Cardiac muscle cell (in vitro differentiated cells and primary cell): ENCODE measurements at regions not wholly inside any gene's neighbourhood (a gene's known extent, or its start where the extent isn't known, plus 50 kb on each side); places are given as distances from the start of the nearest gene placed in this dataset.

Experiments
- DNase-seq, 2 donors: peaks; one replicate each; pipeline versions ENCODE4 v3.0.0 to v3.0.0-alpha.2; 2010 to 2017; ENCODE audit warnings: low read depth in 1 of 2, low spot score in 1 of 2
- H3K27ac ChIP-seq: fragments of 200-600 bp; sonication (generic); 2 replicates; pipeline ENCODE4 v1.5.1; 2016
- H3K27me3 ChIP-seq: fragments of 200-600 bp; sonication (generic); 2 replicates; pipeline ENCODE4 v1.6.0; 2016; ENCODE audit warnings: control low read depth
- H3K36me3 ChIP-seq: fragments of 200-600 bp; sonication (generic); 2 replicates; pipeline ENCODE4 v1.5.1; 2016; ENCODE audit warnings: control low read depth
- H3K4me1 ChIP-seq: fragments of 200-600 bp; sonication (generic); 2 replicates; pipeline ENCODE4 v1.8.1; 2017; ENCODE audit warnings: low read depth, mild to moderate bottlenecking, mixed run types
- H3K4me3 ChIP-seq: fragments of 200-600 bp; sonication (generic); 2 replicates; pipeline ENCODE4 v1.5.1; 2016; ENCODE audit warnings: mild to moderate bottlenecking
- H3K9me3 ChIP-seq: fragments of 200-600 bp; sonication (generic); 2 replicates; pipeline ENCODE4 v1.5.1; 2017; ENCODE audit warnings: low read depth, mild to moderate bottlenecking, control low read depth
- CTCF ChIP-seq: IDR thresholded peaks from 2 replicates; pipeline ENCODE4 v1.5.1; 2012; ENCODE audit warnings: low read depth, mild to moderate bottlenecking, low read length

GRCh38 chr7:136654406-136654805 is 214.0 kb upstream of the CHRM2 start:
- H3K4me1 ChIP-seq: no peaks in the 10 kb centered on the region
- H3K36me3 ChIP-seq: no peaks in the 10 kb centered on the region
- no peak overlapping the region for H3K27ac ChIP-seq
- no peaks in the 10 kb centered on the region for H3K9me3 ChIP-seq
- DNase-seq: no peak
- no peak for TF ChIP-seq CTCF
- no peak overlapping the region for H3K4me3 ChIP-seq
- no peaks in the 10 kb centered on the region for H3K27me3 ChIP-seq

- no peaks in the 10 kb centered on the region for H3K27me3 ChIP-seq
- H3K27ac ChIP-seq: no peak overlapping the region
- no peaks in the 10 kb centered on the region for H3K36me3 ChIP-seq
- no peaks in the 10 kb centered on the region for H3K9me3 ChIP-seq
- TF ChIP-seq CTCF: no peak
- DNase-seq: no peak
- no peaks in the 10 kb centered on the region for H3K4me1 ChIP-seq
- H3K4me3 ChIP-seq: no peak overlapping the region
These were observed 215.6 kb upstream of the CHRM2 start for GRCh38 chr7:136652635-136653370.

GRCh38 chr7:136640977-136641376 is 227.5 kb upstream of the CHRM2 start:
- Histone ChIP-seq H3K36me3 (no peaks in the 10 kb centered on the region), H3K4me1 (no peaks in the 10 kb centered on the region), H3K9me3 (no peaks in the 10 kb centered on the region), H3K27me3 (no peaks in the 10 kb centered on the region), H3K4me3 (no peak overlapping the region), H3K27ac (no peak overlapping the region)
- TF ChIP-seq CTCF: no peak
- peak in 1 of 2 donors; percentile 9 for DNase-seq

GRCh38 chr7:136637813-136638212 is 230.6 kb upstream of the CHRM2 start:
- no peak for TF ChIP-seq CTCF
- Histone ChIP-seq H3K36me3 (no peaks in the 10 kb centered on the region), H3K27me3 (no peaks in the 10 kb centered on the region), H3K4me1 (no peaks in the 10 kb centered on the region), H3K27ac (no peak overlapping the region), H3K4me3 (no peak overlapping the region), H3K9me3 (no peaks in the 10 kb centered on the region)
- no peak for DNase-seq

- Histone ChIP-seq H3K27me3 (no peaks in the 10 kb centered on the region), H3K36me3 (no peaks in the 10 kb centered on the region), H3K4me3 (no peak overlapping the region), H3K9me3 (no peaks in the 10 kb centered on the region), H3K27ac (no peak overlapping the region), H3K4me1 (no peaks in the 10 kb centered on the region)
- DNase-seq: no peak
- TF ChIP-seq CTCF: no peak
These were observed 232.7 kb upstream of the CHRM2 start for GRCh38 chr7:136635751-136636150.
